Esophagus squamous epithelium (tissue), 5 donors: ENCODE measurements at regions not wholly inside any gene's neighbourhood (a gene's known extent, or its start where the extent isn't known, plus 50 kb on each side); places are given as distances from the start of the nearest gene placed in this dataset.

ENCODE experiments used
- DNase-seq: peaks from one replicate; lab custom pipeline; 2025; lab: John Stamatoyannopoulos, UW
- H3K27ac ChIP-seq, 4 donors: fragments of 200-600 bp; sonication (generic); one replicate each; pipeline ENCODE4 v1.5.1; 2016 to 2019; ENCODE audit warnings: mild to moderate bottlenecking in 1 of 4
- H3K27me3 ChIP-seq, 4 donors: fragments of 200-600 bp; sonication (generic); 1 replicate in 3 of 4; 2 replicates in 1 of 4; pipeline versions ENCODE4 v1.5.1 to v1.6.0; 2017 to 2021; ENCODE audit warnings: antibody characterized with exemption in 1 of 4
- H3K36me3 ChIP-seq, 3 donors: fragments of 200-600 bp; sonication (generic); one replicate each; pipeline ENCODE4 v1.5.1; 2016 to 2019
- H3K4me1 ChIP-seq, 3 donors: fragments of 200-600 bp; sonication (generic); one replicate each; pipeline ENCODE4 v1.5.1; 2017 to 2019
- H3K4me3 ChIP-seq, 4 donors: fragments of 200-600 bp; sonication (generic); 1 replicate in 3 of 4; 2 replicates in 1 of 4; pipeline ENCODE4 v1.5.1; 2016 to 2019; ENCODE audit warnings: mild to moderate bottlenecking in 2 of 4, moderate library complexity in 1 of 4
- H3K9me3 ChIP-seq, 3 donors: fragments of 200-600 bp; sonication (generic); one replicate each; pipeline ENCODE4 v1.5.1; 2016 to 2019
- CTCF ChIP-seq, 6 experiments: fragments of 450-650 bp in 4 of 6; fragments of 200-600 bp in 2 of 6; sonication (generic) in 2 of 6; IDR thresholded peaks; one replicate each; pipeline ENCODE4 v1.5.1; 2016 to 2019; ENCODE audit warnings: antibody characterized with exemption in 6 of 6, mild to moderate bottlenecking in 4 of 6, moderate library complexity in 4 of 6
- POLR2A ChIP-seq, 4 donors: fragments of 450-650 bp; IDR thresholded peaks; one replicate each; pipeline ENCODE4 v1.6.1; 2017; ENCODE audit warnings: antibody characterized with exemption in 4 of 4, mild to moderate bottlenecking in 4 of 4, moderate library complexity in 3 of 4
- WGBS, 2 donors: methylation state at CpG; one replicate each; pipeline ENCODE4 v1.1.5; 2018; 5-methylcytosine and 5-hydroxymethylcytosine counted together
- intact Hi-C: fragments of 100-400 bp; cut with DNase I; formaldehyde crosslinking; loops from one replicate; pipeline ENCODE4 v1.15.0; 2022
- donor health status: DM: yes; HTN: yes; CAD: no.

GRCh38 chr11:134477486-134477885 lies 65.4 kb upstream of the B3GAT1 start:
- H3K27me3 ChIP-seq: peaks cover 0 to 58% (median 0%) of the 10 kb centered on the region in 4 donors
- no peak overlapping the region for H3K27ac ChIP-seq
- 40 to 70% methylated on average over 2 of the region's 2 CpGs for WGBS, 2 donors
- H3K4me3 ChIP-seq: no peak overlapping the region
- no peaks in the 10 kb centered on the region for H3K36me3 ChIP-seq
- DNase-seq: no peak
- no peaks in the 10 kb centered on the region for H3K4me1 ChIP-seq
- no peak for TF ChIP-seq POLR2A (IDR thresholded peaks at IDR 0.05)
- no peak for TF ChIP-seq CTCF (IDR thresholded peaks at IDR 0.05)
- intact Hi-C loops: no loop called here
- H3K9me3 ChIP-seq: no peaks in the 10 kb centered on the region

- Histone ChIP-seq H3K27ac (no peak overlapping the region), H3K4me3 (no peak overlapping the region), H3K4me1 (no peaks in the 10 kb centered on the region), H3K36me3 (no peaks in the 10 kb centered on the region), H3K9me3 (no peaks in the 10 kb centered on the region), H3K27me3 (peaks cover 0 to 67% (median 0%) of the 10 kb centered on the region in 4 donors)
- DNase-seq: no peak
- 9 to 13% methylated on average over 7 to 11 of the region's 11 CpGs for WGBS, 2 donors
- TF ChIP-seq POLR2A (IDR thresholded peaks at IDR 0.05) (no peak), CTCF (IDR thresholded peaks at IDR 0.05) (no peak)
- intact Hi-C loops: no loop called here
These were observed 64.5 kb upstream of the B3GAT1 start for GRCh38 chr11:134476435-134477021.

- no peak overlapping the region for H3K27ac ChIP-seq
- H3K27me3 ChIP-seq: peaks cover 0 to 73% (median 0%) of the 10 kb centered on the region in 4 donors
- H3K4me3 ChIP-seq: no peak overlapping the region
- TF ChIP-seq CTCF (IDR thresholded peaks at IDR 0.05): no peak
- TF ChIP-seq POLR2A (IDR thresholded peaks at IDR 0.05): no peak
- WGBS, 2 donors: 66 to 100% methylated on average over 2 to 6 of the region's 7 CpGs
- intact Hi-C loops: no loop called here
- H3K4me1 ChIP-seq: no peaks in the 10 kb centered on the region
- no peaks in the 10 kb centered on the region for H3K9me3 ChIP-seq
- no peaks in the 10 kb centered on the region for H3K36me3 ChIP-seq
- DNase-seq: no peak
These were observed 63.9 kb upstream of the B3GAT1 start for GRCh38 chr11:134475951-134476350.

- no peaks in the 10 kb centered on the region for H3K9me3 ChIP-seq
- no peak overlapping the region for H3K4me3 ChIP-seq
- 60 to 63% methylated on average over 4 to 6 of the region's 9 CpGs for WGBS, 2 donors
- no peak for TF ChIP-seq POLR2A (IDR thresholded peaks at IDR 0.05)
- TF ChIP-seq CTCF (IDR thresholded peaks at IDR 0.05): no peak
- H3K27ac ChIP-seq: no peak overlapping the region
- H3K4me1 ChIP-seq: no peaks in the 10 kb centered on the region
- intact Hi-C loops: no loop called here
- H3K27me3 ChIP-seq: peaks cover 0 to 76% (median 0%) of the 10 kb centered on the region in 4 donors
- no peaks in the 10 kb centered on the region for H3K36me3 ChIP-seq
- DNase-seq: no peak
These were observed 62.9 kb upstream of the B3GAT1 start for GRCh38 chr11:134474942-134475341.

GRCh38 chr11:134474070-134474860 lies 62.2 kb upstream of the B3GAT1 start:
- H3K27me3 ChIP-seq: peaks cover 0 to 79% (median 0%) of the 10 kb centered on the region in 4 donors

More at GRCh38 chr11:134474070-134474860, 62.2 kb upstream of the B3GAT1 start:
- intact Hi-C loops: no loop called here
- Histone ChIP-seq H3K36me3 (no peaks in the 10 kb centered on the region), H3K4me3 (no peak overlapping the region), H3K9me3 (no peaks in the 10 kb centered on the region), H3K4me1 (peaks cover 0 to 2% (median 0%) of the 10 kb centered on the region in 3 donors), H3K27ac (no peak overlapping the region)
- 78 to 91% methylated on average over 13 to 16 of the region's 21 CpGs for WGBS, 2 donors
- no peak for DNase-seq
- TF ChIP-seq POLR2A (IDR thresholded peaks at IDR 0.05): no peak
- TF ChIP-seq CTCF (IDR thresholded peaks at IDR 0.05): no peak
